ENCODE measurements at regions not wholly inside any gene's neighbourhood (a gene's known extent, or its start where the extent isn't known, plus 50 kb on each side); places are given as distances from the start of the nearest gene placed in this dataset.

GRCh38 chr5:145598184-145598583, 237.0 kb downstream of the PRELID2 start:
- TF ChIP-seq EZH2 (IDR thresholded peaks at IDR 0.05) (no peak), POLR2AphosphoS5 (IDR thresholded peaks at IDR 0.05; ENCODE audit: borderline replicate concordance, low read depth, low read length) (no peak), FOXP2 (optimal IDR thresholded peaks at IDR 0.05; ENCODE audit: control extremely low read depth, extremely low read length, insufficient read depth) (no peak)

Measured in SK-N-MC (cell line).